ENCODE measurements at regions not wholly inside any gene's neighbourhood (a gene's known extent, or its start where the extent isn't known, plus 50 kb on each side); places are given as distances from the start of the nearest gene placed in this dataset.

DNA sequence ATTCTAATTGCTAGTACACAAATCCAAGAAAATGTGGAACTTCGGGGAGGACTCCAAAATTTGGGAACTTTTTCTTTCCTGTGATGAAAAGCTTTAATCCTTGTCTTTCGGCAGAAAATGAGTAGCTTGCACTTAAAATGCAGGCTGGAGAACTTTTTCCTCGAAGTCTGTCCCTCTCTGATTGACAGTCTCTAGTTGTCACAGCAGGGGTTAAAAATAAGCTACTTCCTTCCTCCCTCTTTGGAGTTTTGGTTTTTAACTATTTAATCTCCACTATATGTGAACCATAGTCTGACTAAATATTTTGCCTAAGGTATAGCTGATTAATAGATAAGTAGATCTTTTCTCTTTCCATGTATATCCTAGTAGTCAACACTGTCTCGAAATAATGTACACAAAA lies 66.8 kb upstream of the MBOAT1 start:
- no peak for TF ChIP-seq CTCF (conservative IDR thresholded peaks at IDR 0.05; ENCODE audit: low read depth, low read length)
- no peak for TF ChIP-seq EZH2 (IDR thresholded peaks at IDR 0.05; ENCODE audit: borderline replicate concordance, low read depth, low read length, poor library complexity, severe bottlenecking)
